BJ (cell line): ENCODE measurements at regions not wholly inside any gene's neighbourhood (a gene's known extent, or its start where the extent isn't known, plus 50 kb on each side); places are given as distances from the start of the nearest gene placed in this dataset.
A peak's percentile ranks its signal among the peaks of the same experiment; 100 is the strongest.

Experiments used
- CTCF ChIA-PET: fragments of 350-600 bp; formaldehyde crosslinking; extraction: SDS; loops from one replicate; lab custom pipeline; 2021; ENCODE audit warnings: antibody characterized with exemption, inconsistent platforms; lab: Yijun Ruan, JAX
- POLR2A ChIA-PET: fragments of 300-600 bp; sonication (Branson Sonifier 250); formaldehyde crosslinking; extraction: SDS; loops from one replicate; lab custom pipeline; 2021; ENCODE audit warnings: antibody characterized with exemption; lab: Charles Lee
- DNase-seq: peaks from one replicate; pipeline ENCODE4 v3.0.0-alpha.2; 2011; ENCODE audit warnings: low read depth
- H3K27me3 ChIP-seq: 2 replicates; pipeline ENCODE4 v1.6.0; 2011; ENCODE audit warnings: low read length; ENCODE audit not compliant: control insufficient read depth, insufficient read depth
- H3K36me3 ChIP-seq: 2 replicates; pipeline ENCODE4 v1.5.1; 2011; ENCODE audit warnings: low read length; ENCODE audit not compliant: control insufficient read depth, insufficient read depth
- H3K4me3 ChIP-seq: 2 replicates; pipeline ENCODE4 v1.5.1; 2011; ENCODE audit warnings: low read depth, mild to moderate bottlenecking, control low read depth, low read length
- CTCF ChIP-seq: IDR thresholded peaks from 2 replicates; pipeline ENCODE4 v1.5.1; 2011; ENCODE audit warnings: low read depth, mild to moderate bottlenecking, control low read depth, inconsistent platforms, low read length, moderate library complexity; ENCODE audit not compliant: insufficient read depth

GRCh38 chr11:115617767-115618166 lies 113.6 kb upstream of the CADM1 start:
- H3K27me3 ChIP-seq, result no peaks in the 10 kb centered on the region
- no peak for DNase-seq
- no peak for TF ChIP-seq CTCF
- ChIA-PET CTCF (no interaction called here), POLR2A (no interaction called here)
- no peak overlapping the region for H3K4me3 ChIP-seq
- no peaks in the 10 kb centered on the region for H3K36me3 ChIP-seq

GRCh38 chr11:115616971-115617370 lies 112.8 kb upstream of the CADM1 start:
- ChIA-PET CTCF (no interaction called here), POLR2A (no interaction called here)
- DNase-seq, result peak; percentile 56
- H3K4me3 ChIP-seq, result no peak overlapping the region
- TF ChIP-seq CTCF, result no peak
- H3K36me3 ChIP-seq, result no peaks in the 10 kb centered on the region
- H3K27me3 ChIP-seq, result no peaks in the 10 kb centered on the region

GRCh38 chr11:115613986-115614632 lies 109.9 kb upstream of the CADM1 start:
- Histone ChIP-seq H3K36me3 (no peaks in the 10 kb centered on the region), H3K4me3 (no peak overlapping the region), H3K27me3 (peaks cover 3% of the 10 kb centered on the region; the same call in 1 of the 2 replicates)
- ChIA-PET POLR2A (no interaction called here), CTCF (interaction anchor here (0.6 kb wide), 1 partner anchor 170 kb away, joined by 3 read pairs; no protein-coding TSS in a partner anchor)
- TF ChIP-seq CTCF, result peak; percentile 24; the same call in 1 of the 2 replicates
- no peak for DNase-seq

- CTCF ChIA-PET, result no interaction called here
- TF ChIP-seq CTCF, result no peak
- POLR2A ChIA-PET, result no interaction called here
- H3K27me3 ChIP-seq, result peaks cover 3% of the 10 kb centered on the region; the same call in 1 of the 2 replicates
- no peak for DNase-seq
- no peaks in the 10 kb centered on the region for H3K36me3 ChIP-seq
- no peak overlapping the region for H3K4me3 ChIP-seq
Measured at GRCh38 chr11:115613004-115613403, 108.8 kb upstream of the CADM1 start.

- POLR2A ChIA-PET, result no interaction called here
- TF ChIP-seq CTCF, result no peak
- H3K4me3 ChIP-seq, result no peak overlapping the region
Measured at GRCh38 chr11:115612046-115612730, 108.0 kb upstream of the CADM1 start.

More at GRCh38 chr11:115612046-115612730, 108.0 kb upstream of the CADM1 start:
- CTCF ChIA-PET, result interaction anchor here (0.6 kb wide), 1 partner anchor 1131 kb away, joined by 3 read pairs; no protein-coding TSS in a partner anchor
- no peak for DNase-seq
- Histone ChIP-seq H3K36me3 (no peaks in the 10 kb centered on the region), H3K27me3 (peaks cover 8% of the 10 kb centered on the region)
